SK-N-SH (cell line): ENCODE measurements at regions not wholly inside any gene's neighbourhood (a gene's known extent, or its start where the extent isn't known, plus 50 kb on each side); places are given as distances from the start of the nearest gene placed in this dataset.

Experiments used
- CTCF ChIA-PET: fragments of 300-600, 350-600 bp; formaldehyde crosslinking; extraction: SDS; loops from one replicate; lab custom pipeline; 2021; lab: Yijun Ruan, JAX
- POLR2A ChIA-PET: fragments of 350-600 bp; sonication (Branson Sonifier 250); formaldehyde crosslinking; extraction: SDS; loops from one replicate; lab custom pipeline; 2020; ENCODE audit warnings: antibody characterized with exemption, inconsistent platforms; lab: Yijun Ruan, JAX
- DNase-seq: peaks from one replicate; pipeline ENCODE4 v3.0.0; 2012
- H2AFZ ChIP-seq: fragments of 200-600 bp; sonication (generic); 2 replicates; pipeline ENCODE4 v1.8.1; 2016; ENCODE audit warnings: antibody characterized with exemption, mild to moderate bottlenecking, low read depth
- H3F3A ChIP-seq: fragments of 200-600 bp; sonication (generic); replicated peaks from 2 replicates; pipeline ENCODE3; 2016; ENCODE audit warnings: antibody characterized with exemption, mild to moderate bottlenecking; ENCODE audit not compliant: insufficient read depth
- H3K27ac ChIP-seq, 2 experiments: fragments of 200-500 bp in 1 of 2; fragments of 200-600 bp in 1 of 2; sonication (Bioruptor generic) in 1 of 2; sonication (generic), shearing (Covaris generic) in 1 of 2; 2 replicates each; pipeline versions ENCODE4 v1.5.1 to v1.6.1; 2014 to 2016; ENCODE audit warnings: low read depth in 2 of 2, inconsistent platforms in 1 of 2, low read length in 1 of 2, mild to moderate bottlenecking in 1 of 2, mixed read lengths in 1 of 2
- H3K27me3 ChIP-seq: fragments of 200-600 bp; sonication (generic), shearing (Covaris generic); 2 replicates; pipeline ENCODE4 v1.6.1; 2016; ENCODE audit warnings: mixed run types; ENCODE audit not compliant: insufficient read depth
- H3K36me3 ChIP-seq, 2 experiments: fragments of 200-500 bp in 1 of 2; fragments of 200-600 bp in 1 of 2; sonication (Bioruptor generic) in 1 of 2; sonication (generic) in 1 of 2; replicated peaks in 1 of 2; 2 replicates each; pipeline versions ENCODE3 to v1.5.1; 2014 to 2016; ENCODE audit warnings: low read length in 1 of 2, mild to moderate bottlenecking in 1 of 2; ENCODE audit not compliant: insufficient read depth in 2 of 2, control insufficient read depth in 1 of 2
- H3K4me1 ChIP-seq, 2 experiments: fragments of 200-500 bp in 1 of 2; fragments of 200-600 bp in 1 of 2; sonication (Bioruptor generic) in 1 of 2; sonication (generic), shearing (Covaris generic) in 1 of 2; 2 replicates each; pipeline versions ENCODE4 v1.5.1 to v1.6.1; 2014 to 2016; ENCODE audit warnings: low read depth in 1 of 2, low read length in 1 of 2, mixed run types in 1 of 2; ENCODE audit not compliant: insufficient read depth in 2 of 2, control insufficient read depth in 1 of 2
- H3K4me2 ChIP-seq: fragments of 200-600 bp; sonication (generic), shearing (Covaris generic); 2 replicates; pipeline ENCODE4 v1.6.1; 2017; ENCODE audit warnings: mixed run types
- H3K4me3 ChIP-seq, 2 experiments: fragments of 200-500 bp in 1 of 2; fragments of 200-600 bp in 1 of 2; sonication (Bioruptor generic) in 1 of 2; sonication (generic), shearing (Covaris generic) in 1 of 2; 2 replicates each; pipeline versions ENCODE4 v1.5.1 to v1.8.1; 2014 to 2016; ENCODE audit warnings: low read depth in 2 of 2, inconsistent platforms in 1 of 2, low read length in 1 of 2, mild to moderate bottlenecking in 1 of 2, mixed read lengths in 1 of 2, moderate library complexity in 1 of 2
- H3K79me2 ChIP-seq: fragments of 200-600 bp; sonication (generic); 2 replicates; pipeline ENCODE4 v1.8.1; 2017; ENCODE audit warnings: mild to moderate bottlenecking; ENCODE audit not compliant: insufficient read depth
- H3K9ac ChIP-seq: fragments of 200-600 bp; sonication (generic); 2 replicates; pipeline ENCODE4 v1.6.1; 2017; ENCODE audit warnings: mixed run types
- H3K9me2 ChIP-seq: fragments of 200-600 bp; sonication (generic); 2 replicates; pipeline ENCODE4 v1.6.1; 2017; ENCODE audit warnings: mixed run types
- H3K9me3 ChIP-seq: fragments of 200-600 bp; sonication (generic); 2 replicates; pipeline ENCODE4 v1.6.1; 2017; ENCODE audit warnings: mixed run types, mild to moderate bottlenecking, moderate library complexity
- H4K20me1 ChIP-seq: fragments of 200-600 bp; sonication (generic); 2 replicates; pipeline ENCODE4 v1.6.1; 2017; ENCODE audit warnings: mild to moderate bottlenecking, mixed run types; ENCODE audit not compliant: insufficient read depth
- CTCF ChIP-seq: fragments of 200-600 bp; sonication (generic); IDR thresholded peaks from 2 replicates; pipeline ENCODE4 v1.6.1; 2017; ENCODE audit warnings: antibody characterized with exemption, mild to moderate bottlenecking, moderate library complexity
- EP300 ChIP-seq, 2 experiments: IDR thresholded peaks; 2 replicates each; pipeline versions ENCODE4 v1.4.0 to v1.6.1; 2012; ENCODE audit warnings: borderline replicate concordance in 1 of 2, low read depth in 1 of 2, low read length in 1 of 2
- FOXJ3 ChIP-seq: sonication (generic); formaldehyde crosslinking; IDR thresholded peaks from 2 replicates; pipeline ENCODE4 v1.5.1; 2020; ENCODE audit warnings: mild to moderate bottlenecking, missing genetic modification reagents
- FOXM1 ChIP-seq: IDR thresholded peaks from 2 replicates; pipeline ENCODE4 v1.4.0; 2012; ENCODE audit warnings: low read depth, mild to moderate bottlenecking
- IRF3 ChIP-seq: fragments of 150-350 bp; IDR thresholded peaks from 2 replicates; pipeline ENCODE4 v1.6.1; 2016; ENCODE audit warnings: mild to moderate bottlenecking, low read depth, low read length
- MAX ChIP-seq: IDR thresholded peaks from 2 replicates; pipeline ENCODE4 v1.4.0; 2012; ENCODE audit warnings: low read depth
- NRF1 ChIP-seq: IDR thresholded peaks from 2 replicates; pipeline ENCODE4 v1.6.1; 2012; ENCODE audit warnings: low read depth, mild to moderate bottlenecking, low read length
- PBX3 ChIP-seq: IDR thresholded peaks from 2 replicates; pipeline ENCODE4; 2012
- RAD21 ChIP-seq: IDR thresholded peaks from 2 replicates; pipeline ENCODE4 v1.6.1; 2012; ENCODE audit warnings: mild to moderate bottlenecking, low read length
- RCOR1 ChIP-seq: fragments of 150-350 bp; IDR thresholded peaks from 2 replicates; pipeline ENCODE4 v1.6.1; 2017; ENCODE audit warnings: antibody characterized with exemption, low read length
- RFX5 ChIP-seq: IDR thresholded peaks from 2 replicates; pipeline ENCODE4 v1.6.1; 2012; ENCODE audit warnings: mild to moderate bottlenecking, improper control_type of control experiment, low read length
- SIN3A ChIP-seq: IDR thresholded peaks from 2 replicates; pipeline ENCODE4 v1.6.1; 2012; ENCODE audit warnings: low read depth, mild to moderate bottlenecking, low read length, moderate library complexity, borderline replicate concordance
- SMC3 ChIP-seq: IDR thresholded peaks from 2 replicates; pipeline ENCODE4 v1.6.1; 2012; ENCODE audit warnings: low read depth, low read length, improper control_type of control experiment
- TAF1 ChIP-seq: IDR thresholded peaks from 2 replicates; pipeline ENCODE4 v1.6.1; 2012; ENCODE audit warnings: low read depth, mild to moderate bottlenecking, low read length, moderate library complexity, borderline replicate concordance
- YY1 ChIP-seq: IDR thresholded peaks from 2 replicates; pipeline ENCODE4 v1.4.0; 2012; ENCODE audit warnings: low read depth, mild to moderate bottlenecking
- WGBS: methylation state at CpG from one replicate; pipeline ENCODE4 v1.1.6; 2017; ENCODE audit warnings: low lambda C conversion rate; 5-methylcytosine and 5-hydroxymethylcytosine counted together

GRCh38 chr2:219998714-219999227 lies 371.3 kb downstream of the SLC4A3 start:
- H4K20me1 ChIP-seq = no peaks in the 10 kb centered on the region
- H3K4me3 ChIP-seq = no peak overlapping the region
- H3K27me3 ChIP-seq = peaks cover 7% of the 10 kb centered on the region; the same call in 1 of the 2 replicates
- ChIA-PET CTCF (no interaction called here), POLR2A (no interaction called here)
- peak; percentile 4 for DNase-seq
- H3K36me3 ChIP-seq = no peaks in the 10 kb centered on the region
- H3K4me2 ChIP-seq = no peak overlapping the region
- no peak overlapping the region for H2AFZ ChIP-seq
- peaks cover 0 to 19% of the 10 kb centered on the region in 2 experiments; a peak in 2 of 4 replicates for H3K4me1 ChIP-seq
- TF ChIP-seq CTCF (peak; percentile 21; the same call in 1 of the 2 replicates), FOXM1 (no peak)
- H3K79me2 ChIP-seq = no peaks in the 10 kb centered on the region
- no peaks in the 10 kb centered on the region for H3F3A ChIP-seq
- H3K27ac ChIP-seq = no peak overlapping the region
- H3K9me2 ChIP-seq = no peaks in the 10 kb centered on the region
- H3K9ac ChIP-seq = no peak overlapping the region
- H3K9me3 ChIP-seq = no peaks in the 10 kb centered on the region
- WGBS = 50% methylated on average over 5 of the region's 5 CpGs

- no peaks in the 10 kb centered on the region for H3K36me3 ChIP-seq
- no peaks in the 10 kb centered on the region for H3K9me2 ChIP-seq
- H4K20me1 ChIP-seq = no peaks in the 10 kb centered on the region
- DNase-seq = no peak
- H3K4me1 ChIP-seq = peaks cover 0 to 19% of the 10 kb centered on the region in 2 experiments; a peak in 2 of 4 replicates
- POLR2A ChIA-PET = no interaction called here
- no peak overlapping the region for H3K9ac ChIP-seq
- TF ChIP-seq RAD21 (no peak), SIN3A (no peak), YY1 (no peak), IRF3 (no peak), FOXJ3 (CRISPR knock-in tag) (no peak), FOXM1 (no peak), TAF1 (no peak), SMC3 (no peak), CTCF (no peak), MAX (no peak), NRF1 (no peak), RCOR1 (no peak), EP300 (IDR thresholded peaks at IDR 0.05; ENCODE audit: borderline replicate concordance in 1 of 2, low read depth in 1 of 2, low read length in 1 of 2) (no peak), PBX3 (no peak), RFX5 (no peak)
- no peak overlapping the region for H2AFZ ChIP-seq
- no peaks in the 10 kb centered on the region; the same call in 1 of the 2 replicates for H3K27me3 ChIP-seq
- CTCF ChIA-PET = no interaction called here
- H3F3A ChIP-seq = no peaks in the 10 kb centered on the region
- H3K4me2 ChIP-seq = no peak overlapping the region
- no peaks in the 10 kb centered on the region for H3K9me3 ChIP-seq
- WGBS = 49% methylated on average over 3 of the region's 3 CpGs
- H3K79me2 ChIP-seq = no peaks in the 10 kb centered on the region
- no peak overlapping the region for H3K27ac ChIP-seq
- H3K4me3 ChIP-seq = no peak overlapping the region
Measured at GRCh38 chr2:220000080-220000479, 372.6 kb downstream of the SLC4A3 start.
